Muscle layer of colon (tissue), 2 donors: ENCODE measurements at regions not wholly inside any gene's neighbourhood (a gene's known extent, or its start where the extent isn't known, plus 50 kb on each side); places are given as distances from the start of the nearest gene placed in this dataset.
"Not testable (repeated sequence)": the region's sequence is repeated elsewhere in the genome, so short reads cannot be mapped to it uniquely, and the experiment has no call there.

Experiments
- H3K27ac ChIP-seq: one replicate; pipeline ENCODE4 v1.7.0; 2013; ENCODE audit warnings: low read depth, mild to moderate bottlenecking, low read length, moderate library complexity
- H3K27me3 ChIP-seq, 2 donors: one replicate each; pipeline ENCODE4 v1.7.0; 2013; ENCODE audit warnings: low read length in 2 of 2, mild to moderate bottlenecking in 2 of 2; ENCODE audit not compliant: insufficient read depth in 2 of 2, control insufficient read depth in 1 of 2
- H3K36me3 ChIP-seq: one replicate; pipeline ENCODE4 v1.7.0; 2013; ENCODE audit warnings: mild to moderate bottlenecking, low read length; ENCODE audit not compliant: insufficient read depth
- H3K4me1 ChIP-seq: one replicate; pipeline ENCODE4 v1.7.0; 2013; ENCODE audit warnings: mild to moderate bottlenecking, low read length; ENCODE audit not compliant: insufficient read depth
- H3K4me3 ChIP-seq, 2 donors: one replicate each; pipeline ENCODE4 v1.7.0; 2013; ENCODE audit warnings: low read length in 2 of 2, low read depth in 1 of 2, mild to moderate bottlenecking in 1 of 2, moderate library complexity in 1 of 2
- H3K9ac ChIP-seq: one replicate; pipeline ENCODE4 v1.7.0; 2013; ENCODE audit warnings: low read length
- H3K9me3 ChIP-seq: one replicate; pipeline ENCODE4 v1.7.0; 2013; ENCODE audit warnings: mild to moderate bottlenecking, low read length
- donor health status: abdominal sarcoma.
- donor health status: Adenocarcinoma of cecum.

DNA sequence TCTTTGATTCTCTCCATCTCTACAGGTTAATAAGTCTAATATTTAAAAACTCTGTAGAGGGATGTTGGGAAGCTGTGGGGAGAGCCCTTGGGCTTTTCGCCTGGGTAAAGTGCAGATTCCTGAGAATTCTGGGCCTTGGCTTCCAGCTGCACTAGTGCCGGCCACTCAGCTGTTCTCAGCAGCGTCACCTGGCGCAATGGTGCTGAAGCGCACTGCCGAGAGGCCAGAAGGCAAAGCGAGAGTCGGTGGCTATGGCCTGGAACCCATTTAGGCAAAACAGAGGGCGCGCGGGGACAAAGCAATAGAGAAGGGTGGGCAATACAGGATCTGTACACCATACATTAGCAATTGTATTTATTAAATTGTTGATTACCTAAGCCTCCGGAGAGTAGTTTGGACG is 168.7 kb downstream of the FAM72C start:
- not testable (repeated sequence) for H3K9me3 ChIP-seq, H3K9ac ChIP-seq, H3K4me3 ChIP-seq, H3K36me3 ChIP-seq, H3K27ac ChIP-seq, H3K27me3 ChIP-seq, H3K4me1 ChIP-seq

DNA sequence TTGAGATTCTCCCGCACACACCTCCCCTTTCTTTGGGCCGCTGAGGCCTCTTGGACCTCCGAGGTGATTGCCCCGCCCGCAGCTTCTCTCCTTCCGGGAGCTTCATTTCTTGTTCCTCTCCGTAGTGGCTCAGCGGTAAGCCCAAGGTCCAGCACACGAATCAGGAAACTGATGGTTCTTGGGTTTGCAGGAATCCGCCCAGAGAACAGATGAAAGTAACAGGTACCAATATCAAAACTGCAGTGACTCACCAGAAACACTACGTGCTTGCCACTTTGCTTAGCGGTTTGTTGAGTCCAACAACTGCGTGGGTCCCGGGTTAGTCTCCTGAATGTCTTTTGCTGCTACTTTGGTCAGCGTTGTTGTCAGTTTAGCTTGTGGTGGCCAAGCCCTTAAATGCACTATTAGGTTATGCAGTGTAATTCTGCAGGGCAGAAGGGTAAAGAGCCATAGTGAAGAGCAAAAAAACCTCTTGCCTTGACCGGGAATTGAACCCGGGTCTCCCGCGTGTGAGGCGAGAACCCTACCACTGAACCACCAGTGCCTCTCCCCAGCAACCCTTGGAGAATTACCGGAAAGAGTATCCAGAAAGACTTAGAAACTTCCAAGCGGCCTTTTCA is 172.1 kb downstream of the FAM72C start:
- H3K9me3 ChIP-seq, H3K9ac ChIP-seq, H3K36me3 ChIP-seq, H3K4me3 ChIP-seq, H3K27me3 ChIP-seq, H3K27ac ChIP-seq, H3K4me1 ChIP-seq: not testable (repeated sequence)

DNA sequence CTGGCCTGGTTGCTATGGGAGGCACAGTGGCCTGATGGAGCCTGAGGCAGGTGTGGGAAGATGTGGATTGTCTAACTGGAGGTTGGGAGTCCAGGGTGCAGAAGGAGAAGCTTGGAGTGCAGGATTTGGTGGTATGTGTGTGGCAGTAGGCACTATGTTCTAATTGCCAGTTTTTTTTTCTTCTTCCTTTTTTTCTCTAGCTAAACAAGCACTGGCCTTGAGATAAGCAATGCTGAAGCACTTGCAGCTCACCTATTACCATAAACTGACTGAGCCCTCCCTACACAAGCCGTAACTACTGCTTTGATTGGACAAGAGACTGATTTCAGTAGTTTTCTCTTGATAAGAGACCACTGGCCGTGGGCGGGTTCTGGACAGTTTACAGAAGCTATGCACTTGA is 175.4 kb downstream of the FAM72C start:
- not testable (repeated sequence) for H3K4me1 ChIP-seq, H3K9me3 ChIP-seq, H3K27ac ChIP-seq, H3K9ac ChIP-seq, H3K4me3 ChIP-seq, H3K27me3 ChIP-seq, H3K36me3 ChIP-seq

DNA sequence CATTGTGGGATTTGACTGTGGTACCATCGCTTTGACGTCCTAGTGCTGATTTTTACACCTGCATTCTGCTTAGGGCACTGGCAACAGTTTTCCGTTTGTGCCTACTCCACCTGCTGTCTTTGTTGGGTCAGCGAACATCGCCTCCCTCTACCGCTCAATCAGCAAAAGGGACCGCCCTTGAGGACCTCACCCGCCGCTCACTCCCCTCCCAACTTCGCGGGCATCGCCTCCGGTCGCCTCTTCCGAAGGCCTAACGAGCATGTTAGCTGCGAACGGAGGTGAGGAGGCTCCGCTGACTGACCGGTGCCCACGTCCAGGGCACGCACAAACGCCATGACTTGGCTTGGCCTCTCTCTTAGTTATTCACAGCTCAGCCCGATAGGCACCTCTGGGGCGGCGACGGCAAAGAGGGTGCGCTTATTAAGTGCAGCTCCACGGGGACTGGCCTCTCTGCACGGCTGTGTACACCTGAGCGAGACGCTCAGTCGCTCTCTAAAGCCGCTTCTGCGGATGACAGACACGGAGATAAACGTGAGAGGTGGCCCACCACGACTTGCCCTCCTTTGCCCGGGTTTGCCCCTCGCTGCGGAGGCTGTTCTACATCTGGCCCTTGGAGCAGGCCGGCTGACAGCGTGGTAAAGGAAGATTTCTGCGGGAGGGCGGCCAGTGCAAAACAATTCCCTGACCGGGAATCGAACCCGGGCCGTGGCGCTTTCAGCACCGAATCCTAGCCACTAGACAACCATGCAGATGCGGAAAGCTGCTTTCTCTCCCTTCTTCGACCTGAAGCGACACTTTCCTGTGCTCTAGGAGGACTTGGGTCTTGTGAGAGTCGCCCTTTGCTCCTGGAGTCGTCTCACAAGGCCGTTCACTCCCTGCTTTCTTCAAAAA is 179.5 kb downstream of the FAM72C start:
- not testable (repeated sequence) for H3K27me3 ChIP-seq, H3K4me1 ChIP-seq, H3K27ac ChIP-seq, H3K36me3 ChIP-seq, H3K9ac ChIP-seq, H3K9me3 ChIP-seq, H3K4me3 ChIP-seq

DNA sequence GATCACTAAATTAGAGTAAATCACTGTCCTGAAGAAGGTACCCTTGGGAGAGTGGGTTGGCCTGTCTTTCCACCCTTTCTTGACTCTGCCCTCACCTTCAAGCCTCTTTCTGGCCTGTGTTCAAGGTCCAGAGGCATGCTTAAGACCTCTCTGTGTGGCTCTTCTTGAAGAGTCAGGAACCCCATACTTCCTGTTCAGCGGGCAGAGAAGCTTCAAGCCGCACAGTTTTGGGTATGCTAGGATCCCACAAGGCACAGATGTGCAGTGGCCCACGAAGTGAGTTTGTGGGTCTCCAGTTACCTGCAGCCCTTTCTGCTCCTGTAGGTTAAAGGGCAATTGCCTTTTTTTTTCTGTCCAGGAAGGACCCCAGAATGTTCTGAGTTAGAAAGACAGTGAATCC is 185.4 kb downstream of the FAM72C start:
- H3K4me1 ChIP-seq, H3K36me3 ChIP-seq, H3K27me3 ChIP-seq, H3K27ac ChIP-seq, H3K4me3 ChIP-seq, H3K9ac ChIP-seq, H3K9me3 ChIP-seq: not testable (repeated sequence)

DNA sequence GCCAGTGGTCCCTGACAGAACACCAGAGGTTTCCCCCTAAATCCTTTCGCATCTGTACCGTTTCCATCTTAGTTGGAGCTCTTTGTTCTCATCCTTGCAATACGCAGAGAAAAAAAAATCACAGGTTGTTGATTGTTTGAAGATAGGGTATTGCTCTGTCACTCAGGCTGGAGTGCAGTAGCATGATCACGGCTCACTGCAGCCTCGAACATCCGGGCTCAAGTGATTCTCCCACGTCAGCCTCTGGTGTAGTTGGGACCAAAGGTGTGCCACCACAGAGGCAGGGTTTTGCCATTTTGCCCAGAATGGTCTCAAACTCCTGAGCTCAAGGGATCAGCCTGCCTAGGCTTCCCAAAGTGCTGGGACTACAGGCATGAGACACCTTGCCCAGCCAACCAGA is 185.9 kb downstream of the FAM72C start:
- H3K27me3 ChIP-seq, H3K9ac ChIP-seq, H3K36me3 ChIP-seq, H3K9me3 ChIP-seq, H3K27ac ChIP-seq, H3K4me3 ChIP-seq, H3K4me1 ChIP-seq: not testable (repeated sequence)

DNA sequence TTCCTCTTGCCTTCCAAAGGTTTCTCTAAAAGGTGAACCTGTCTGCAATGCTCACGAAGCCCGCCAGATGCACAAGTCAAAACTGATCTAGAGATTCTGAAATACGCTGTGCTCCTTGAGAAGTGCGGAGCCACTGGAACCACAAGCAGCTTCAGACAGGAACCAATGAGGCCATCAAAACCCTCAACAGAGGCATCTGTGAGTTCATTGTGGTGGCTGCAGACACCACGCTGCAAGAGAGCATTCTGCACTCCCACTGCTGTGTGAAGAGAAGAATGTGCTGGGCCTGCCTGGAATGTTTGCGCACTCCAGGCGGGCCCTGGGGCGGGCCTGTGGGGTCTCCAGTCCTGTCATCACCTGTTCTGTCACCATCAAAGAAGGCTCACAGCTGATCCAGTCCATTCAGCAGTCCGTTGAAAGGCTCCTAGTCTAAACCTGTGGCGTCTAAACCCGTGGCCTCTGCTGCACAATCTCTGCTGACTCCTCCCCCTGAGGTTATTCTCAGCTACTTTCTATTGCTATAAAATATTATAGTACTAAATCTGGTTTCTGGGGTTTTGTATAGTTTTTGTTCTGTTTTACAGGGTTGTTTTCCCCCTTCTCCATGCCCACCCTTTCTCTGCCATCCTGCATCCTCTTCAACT is 187.4 kb downstream of the FAM72C start:
- not testable (repeated sequence) for H3K27ac ChIP-seq

DNA sequence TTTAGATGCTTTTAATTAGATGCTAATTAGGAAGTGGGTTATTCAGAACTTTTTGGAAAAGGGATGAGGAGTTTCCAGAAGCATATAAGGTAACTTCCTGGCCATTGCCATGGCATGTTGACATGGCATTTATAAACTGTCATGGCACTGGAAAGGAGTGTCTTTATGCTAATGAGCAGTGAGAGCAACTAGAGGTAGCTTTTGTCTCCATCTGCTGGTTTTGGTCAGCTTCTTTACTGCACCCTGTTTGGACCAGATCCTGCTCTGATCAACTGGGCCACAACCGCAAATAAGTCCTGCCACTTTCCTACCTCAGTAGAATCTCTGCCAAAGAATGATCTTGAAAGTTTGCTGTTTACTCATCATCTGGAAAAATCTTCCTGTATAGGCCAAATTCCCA is 193.6 kb downstream of the FAM72C start:
- not testable (repeated sequence) for H3K27ac ChIP-seq, H3K4me3 ChIP-seq, H3K4me1 ChIP-seq, H3K36me3 ChIP-seq, H3K9me3 ChIP-seq, H3K9ac ChIP-seq, H3K27me3 ChIP-seq

More for the DNA sequence above, 187.4 kb downstream of the FAM72C start:
- H3K4me1 ChIP-seq, H3K4me3 ChIP-seq, H3K9me3 ChIP-seq, H3K27me3 ChIP-seq, H3K36me3 ChIP-seq, H3K9ac ChIP-seq: not testable (repeated sequence)

DNA sequence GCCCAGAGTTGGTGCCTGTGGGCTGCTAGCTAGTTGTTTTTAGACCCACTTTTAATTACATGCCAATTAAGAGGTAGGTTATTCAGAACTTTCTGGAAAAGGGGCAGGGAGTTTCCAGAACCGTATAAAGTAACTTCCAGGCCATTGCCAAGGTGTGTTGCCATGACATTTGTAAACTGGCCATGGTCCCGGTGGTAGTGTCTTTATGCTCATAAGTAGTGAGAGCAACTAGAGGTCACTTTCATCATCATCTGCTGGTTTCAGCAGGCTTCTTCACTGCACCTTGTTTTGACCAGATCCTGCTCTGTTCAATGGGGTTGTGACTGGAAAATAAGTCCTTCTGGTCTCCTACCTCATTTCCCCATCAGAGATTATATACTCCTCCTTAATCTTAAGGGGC is 207.0 kb downstream of the FAM72C start:
- not testable (repeated sequence) for H3K4me1 ChIP-seq, H3K4me3 ChIP-seq, H3K36me3 ChIP-seq, H3K27me3 ChIP-seq, H3K27ac ChIP-seq, H3K9ac ChIP-seq, H3K9me3 ChIP-seq

DNA sequence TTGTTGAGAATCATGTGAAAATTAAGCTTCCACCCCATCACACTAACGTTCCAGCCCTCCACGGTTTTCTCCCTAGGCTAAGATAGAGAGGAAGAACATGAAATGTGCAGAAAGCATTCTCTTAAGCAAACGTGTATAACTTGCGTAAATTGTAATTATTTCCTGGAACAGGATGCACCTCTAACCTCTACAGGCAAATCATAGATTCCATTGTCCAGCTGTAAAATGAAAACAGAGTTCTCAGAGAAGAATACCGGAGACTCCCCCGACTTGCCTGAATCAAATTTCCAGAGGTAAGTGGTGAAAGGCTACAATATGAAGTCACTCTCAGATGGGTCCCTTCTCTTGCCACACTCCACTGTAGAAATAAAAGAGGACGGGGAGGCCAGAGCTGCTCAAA is 211.4 kb downstream of the FAM72C start:
- not testable (repeated sequence) for H3K4me1 ChIP-seq, H3K27ac ChIP-seq, H3K36me3 ChIP-seq

DNA sequence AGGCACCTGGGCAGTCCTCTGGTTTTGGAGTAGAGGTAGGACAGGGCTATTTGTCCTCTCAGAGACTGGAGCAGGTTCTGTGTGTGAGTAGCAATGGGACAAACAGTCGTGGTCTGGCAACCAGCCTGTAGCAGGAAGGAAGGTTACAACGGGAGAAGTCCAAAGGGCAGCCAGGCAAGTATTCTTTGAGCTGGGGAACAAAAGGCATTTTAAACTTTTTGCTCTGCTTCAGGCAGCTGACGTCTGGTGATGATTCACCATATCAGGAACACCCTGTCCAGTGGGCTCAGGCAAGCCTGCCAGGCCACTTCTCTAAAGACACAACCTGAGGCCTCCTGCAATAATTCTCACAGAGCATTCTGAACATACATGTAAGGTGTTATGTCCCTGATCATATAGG is 215.8 kb downstream of the FAM72C start:
- not testable (repeated sequence) for H3K27me3 ChIP-seq, H3K9ac ChIP-seq, H3K27ac ChIP-seq, H3K4me1 ChIP-seq, H3K9me3 ChIP-seq, H3K4me3 ChIP-seq, H3K36me3 ChIP-seq

More for the DNA sequence above, 211.4 kb downstream of the FAM72C start:
- not testable (repeated sequence) for H3K9me3 ChIP-seq, H3K27me3 ChIP-seq, H3K4me3 ChIP-seq, H3K9ac ChIP-seq

DNA sequence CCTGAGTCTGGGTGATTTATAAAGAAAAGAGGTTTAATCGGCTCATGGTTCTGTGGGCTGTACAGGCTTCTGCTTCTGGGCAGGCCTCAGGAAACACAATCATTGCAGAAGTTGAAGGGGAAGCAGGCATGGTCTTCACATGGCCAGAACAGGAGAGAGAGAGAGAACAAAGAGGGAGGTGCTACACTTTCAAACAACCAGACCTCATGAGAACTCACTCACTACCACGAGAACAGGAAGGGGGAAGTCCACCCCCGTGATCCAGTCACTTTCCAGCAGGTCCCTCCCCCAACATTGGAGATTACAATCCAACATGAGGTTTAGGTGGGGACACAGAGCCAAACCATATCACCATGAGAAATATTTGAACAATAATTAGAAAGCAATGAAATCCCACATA is 222.9 kb downstream of the FAM72C start:
- Histone ChIP-seq H3K4me1 (no peaks in the 10 kb centered on the region), H3K36me3 (no peaks in the 10 kb centered on the region), H3K9me3 (no peaks in the 10 kb centered on the region), H3K27me3 (no peaks in the 10 kb centered on the region), H3K4me3 (no peak overlapping the region), H3K9ac (no peak overlapping the region), H3K27ac (no peak overlapping the region)
